K562 (cell line): ENCODE measurements at regions not wholly inside any gene's neighbourhood (a gene's known extent, or its start where the extent isn't known, plus 50 kb on each side); places are given as distances from the start of the nearest gene placed in this dataset.

Source experiments
- GTF2E2 ChIP-seq: fragments of 200-800 bp; sonication (Bioruptor generic); IDR thresholded peaks from 2 replicates; pipeline ENCODE4 v1.6.1; 2016; ENCODE audit warnings: missing genetic modification characterization, missing compliant biosample characterization
- HDAC3 ChIP-seq: fragments of 450-650 bp; IDR thresholded peaks from 2 replicates; pipeline ENCODE4 v1.6.1; 2018; ENCODE audit warnings: borderline replicate concordance, mild to moderate bottlenecking, moderate library complexity; ENCODE audit not compliant: partially characterized antibody
- TF ChIP-seq, protein P1 (sequence below): fragments of 200-600 bp; sonication (generic); IDR thresholded peaks from one replicate; pipeline ENCODE4 v1.6.1; 2012; ENCODE audit warnings: mild to moderate bottlenecking, low read depth, low read length, inconsistent platforms
- TF ChIP-seq, protein P2 (sequence below): fragments of 250-450 bp; sonication (Bioruptor Pico); IDR thresholded peaks from 2 replicates; pipeline ENCODE4 v1.8.0; 2021; ENCODE audit warnings: moderate library complexity, mild to moderate bottlenecking, inconsistent platforms

DNA sequence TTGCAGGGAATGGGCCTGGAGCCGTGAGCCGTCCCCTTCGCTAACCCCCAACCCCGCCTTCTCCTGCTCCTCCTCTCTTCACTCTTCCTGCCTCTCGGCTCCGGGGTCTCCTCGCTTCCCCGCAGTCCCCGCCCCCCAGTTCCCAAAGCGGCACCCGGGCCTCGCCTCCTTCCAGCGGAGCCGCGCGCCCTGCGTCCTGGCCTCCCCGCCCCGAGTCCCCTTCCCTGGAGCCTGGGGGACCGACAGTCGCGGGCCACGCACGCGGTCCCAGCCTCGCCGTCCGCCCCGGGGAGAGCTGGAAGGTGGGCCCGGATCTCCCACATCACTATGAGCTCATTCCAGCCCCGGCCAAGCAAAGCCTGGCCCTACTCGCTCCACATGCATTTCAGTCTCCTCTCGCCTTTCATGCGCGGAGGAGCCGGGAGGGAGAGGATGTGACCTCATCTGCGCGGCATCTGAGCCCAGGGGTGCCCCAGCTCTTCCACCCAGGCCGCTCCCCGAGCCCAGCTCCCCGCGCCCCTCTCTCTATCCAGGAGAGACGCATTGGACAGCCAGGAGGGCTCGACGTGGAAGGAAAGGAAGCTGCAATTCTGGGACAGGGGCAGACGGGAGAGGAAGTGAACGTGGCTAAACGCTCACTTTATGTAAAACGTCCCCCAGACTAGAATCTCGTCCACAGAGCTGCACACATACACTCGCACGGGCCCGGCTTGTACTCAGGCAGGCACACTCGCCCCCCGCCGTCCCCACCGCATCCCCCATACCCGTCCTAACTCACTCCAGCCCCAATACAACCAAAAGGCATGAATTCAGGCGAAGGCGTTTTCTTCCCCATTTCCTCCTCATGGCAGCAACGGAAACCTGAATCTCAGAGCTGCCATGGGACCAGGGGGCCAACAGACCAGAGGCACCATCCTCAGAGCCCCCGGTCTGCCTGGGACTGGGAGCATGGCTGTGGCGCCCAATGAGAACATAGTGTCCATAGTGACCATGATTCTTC, 108.7 kb upstream of the CCND2 start (continued):
- TF ChIP-seq, protein P1, sequence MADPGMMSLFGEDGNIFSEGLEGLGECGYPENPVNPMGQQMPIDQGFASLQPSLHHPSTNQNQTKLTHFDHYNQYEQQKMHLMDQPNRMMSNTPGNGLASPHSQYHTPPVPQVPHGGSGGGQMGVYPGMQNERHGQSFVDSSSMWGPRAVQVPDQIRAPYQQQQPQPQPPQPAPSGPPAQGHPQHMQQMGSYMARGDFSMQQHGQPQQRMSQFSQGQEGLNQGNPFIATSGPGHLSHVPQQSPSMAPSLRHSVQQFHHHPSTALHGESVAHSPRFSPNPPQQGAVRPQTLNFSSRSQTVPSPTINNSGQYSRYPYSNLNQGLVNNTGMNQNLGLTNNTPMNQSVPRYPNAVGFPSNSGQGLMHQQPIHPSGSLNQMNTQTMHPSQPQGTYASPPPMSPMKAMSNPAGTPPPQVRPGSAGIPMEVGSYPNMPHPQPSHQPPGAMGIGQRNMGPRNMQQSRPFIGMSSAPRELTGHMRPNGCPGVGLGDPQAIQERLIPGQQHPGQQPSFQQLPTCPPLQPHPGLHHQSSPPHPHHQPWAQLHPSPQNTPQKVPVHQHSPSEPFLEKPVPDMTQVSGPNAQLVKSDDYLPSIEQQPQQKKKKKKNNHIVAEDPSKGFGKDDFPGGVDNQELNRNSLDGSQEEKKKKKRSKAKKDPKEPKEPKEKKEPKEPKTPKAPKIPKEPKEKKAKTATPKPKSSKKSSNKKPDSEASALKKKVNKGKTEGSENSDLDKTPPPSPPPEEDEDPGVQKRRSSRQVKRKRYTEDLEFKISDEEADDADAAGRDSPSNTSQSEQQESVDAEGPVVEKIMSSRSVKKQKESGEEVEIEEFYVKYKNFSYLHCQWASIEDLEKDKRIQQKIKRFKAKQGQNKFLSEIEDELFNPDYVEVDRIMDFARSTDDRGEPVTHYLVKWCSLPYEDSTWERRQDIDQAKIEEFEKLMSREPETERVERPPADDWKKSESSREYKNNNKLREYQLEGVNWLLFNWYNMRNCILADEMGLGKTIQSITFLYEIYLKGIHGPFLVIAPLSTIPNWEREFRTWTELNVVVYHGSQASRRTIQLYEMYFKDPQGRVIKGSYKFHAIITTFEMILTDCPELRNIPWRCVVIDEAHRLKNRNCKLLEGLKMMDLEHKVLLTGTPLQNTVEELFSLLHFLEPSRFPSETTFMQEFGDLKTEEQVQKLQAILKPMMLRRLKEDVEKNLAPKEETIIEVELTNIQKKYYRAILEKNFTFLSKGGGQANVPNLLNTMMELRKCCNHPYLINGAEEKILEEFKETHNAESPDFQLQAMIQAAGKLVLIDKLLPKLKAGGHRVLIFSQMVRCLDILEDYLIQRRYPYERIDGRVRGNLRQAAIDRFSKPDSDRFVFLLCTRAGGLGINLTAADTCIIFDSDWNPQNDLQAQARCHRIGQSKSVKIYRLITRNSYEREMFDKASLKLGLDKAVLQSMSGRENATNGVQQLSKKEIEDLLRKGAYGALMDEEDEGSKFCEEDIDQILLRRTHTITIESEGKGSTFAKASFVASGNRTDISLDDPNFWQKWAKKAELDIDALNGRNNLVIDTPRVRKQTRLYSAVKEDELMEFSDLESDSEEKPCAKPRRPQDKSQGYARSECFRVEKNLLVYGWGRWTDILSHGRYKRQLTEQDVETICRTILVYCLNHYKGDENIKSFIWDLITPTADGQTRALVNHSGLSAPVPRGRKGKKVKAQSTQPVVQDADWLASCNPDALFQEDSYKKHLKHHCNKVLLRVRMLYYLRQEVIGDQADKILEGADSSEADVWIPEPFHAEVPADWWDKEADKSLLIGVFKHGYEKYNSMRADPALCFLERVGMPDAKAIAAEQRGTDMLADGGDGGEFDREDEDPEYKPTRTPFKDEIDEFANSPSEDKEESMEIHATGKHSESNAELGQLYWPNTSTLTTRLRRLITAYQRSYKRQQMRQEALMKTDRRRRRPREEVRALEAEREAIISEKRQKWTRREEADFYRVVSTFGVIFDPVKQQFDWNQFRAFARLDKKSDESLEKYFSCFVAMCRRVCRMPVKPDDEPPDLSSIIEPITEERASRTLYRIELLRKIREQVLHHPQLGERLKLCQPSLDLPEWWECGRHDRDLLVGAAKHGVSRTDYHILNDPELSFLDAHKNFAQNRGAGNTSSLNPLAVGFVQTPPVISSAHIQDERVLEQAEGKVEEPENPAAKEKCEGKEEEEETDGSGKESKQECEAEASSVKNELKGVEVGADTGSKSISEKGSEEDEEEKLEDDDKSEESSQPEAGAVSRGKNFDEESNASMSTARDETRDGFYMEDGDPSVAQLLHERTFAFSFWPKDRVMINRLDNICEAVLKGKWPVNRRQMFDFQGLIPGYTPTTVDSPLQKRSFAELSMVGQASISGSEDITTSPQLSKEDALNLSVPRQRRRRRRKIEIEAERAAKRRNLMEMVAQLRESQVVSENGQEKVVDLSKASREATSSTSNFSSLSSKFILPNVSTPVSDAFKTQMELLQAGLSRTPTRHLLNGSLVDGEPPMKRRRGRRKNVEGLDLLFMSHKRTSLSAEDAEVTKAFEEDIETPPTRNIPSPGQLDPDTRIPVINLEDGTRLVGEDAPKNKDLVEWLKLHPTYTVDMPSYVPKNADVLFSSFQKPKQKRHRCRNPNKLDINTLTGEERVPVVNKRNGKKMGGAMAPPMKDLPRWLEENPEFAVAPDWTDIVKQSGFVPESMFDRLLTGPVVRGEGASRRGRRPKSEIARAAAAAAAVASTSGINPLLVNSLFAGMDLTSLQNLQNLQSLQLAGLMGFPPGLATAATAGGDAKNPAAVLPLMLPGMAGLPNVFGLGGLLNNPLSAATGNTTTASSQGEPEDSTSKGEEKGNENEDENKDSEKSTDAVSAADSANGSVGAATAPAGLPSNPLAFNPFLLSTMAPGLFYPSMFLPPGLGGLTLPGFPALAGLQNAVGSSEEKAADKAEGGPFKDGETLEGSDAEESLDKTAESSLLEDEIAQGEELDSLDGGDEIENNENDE, result no peak
- TF ChIP-seq GTF2E2 (tag) (no peak), HDAC3 (no peak)
- TF ChIP-seq, protein P2, sequence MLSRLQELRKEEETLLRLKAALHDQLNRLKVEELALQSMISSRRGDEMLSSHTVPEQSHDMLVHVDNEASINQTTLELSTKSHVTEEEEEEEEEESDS (CRISPR knock-in tag), result no peak
